ENCODE measurements at regions not wholly inside any gene's neighbourhood (a gene's known extent, or its start where the extent isn't known, plus 50 kb on each side); places are given as distances from the start of the nearest gene placed in this dataset.

DNA sequence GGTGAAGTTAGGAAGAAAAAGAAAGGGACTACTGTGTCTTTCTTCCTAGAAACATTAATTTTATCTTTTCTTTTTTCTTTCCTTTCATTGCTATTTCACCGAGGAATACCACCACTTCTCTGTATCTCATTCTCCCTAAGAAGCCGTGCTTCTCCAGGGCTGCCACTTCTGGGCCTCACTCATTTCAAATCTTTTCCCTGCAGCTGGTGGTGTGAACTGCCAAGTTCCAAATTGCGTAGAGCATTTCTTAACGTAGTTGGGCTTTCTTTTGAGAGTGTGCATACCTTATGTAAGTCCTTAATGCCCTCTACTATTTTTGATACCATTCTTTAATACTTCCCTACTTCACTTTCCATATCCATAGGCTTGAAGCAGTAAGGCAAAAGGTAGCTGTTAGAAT is 66.7 kb upstream of the CYP1B1 start:
- TF ChIP-seq POLR2AphosphoS5 (IDR thresholded peaks at IDR 0.05; ENCODE audit: low read depth, low read length): no peak
- TF ChIP-seq SIN3A (IDR thresholded peaks at IDR 0.05; ENCODE audit: borderline replicate concordance, insufficient read depth, low read length): no peak

Data from PFSK-1 (cell line).